Activated CD8-positive, alpha-beta T cell treated with anti-CD3 and anti-CD28 coated beads for 36 hours (primary cell): ENCODE measurements at regions not wholly inside any gene's neighbourhood (a gene's known extent, or its start where the extent isn't known, plus 50 kb on each side); places are given as distances from the start of the nearest gene placed in this dataset.
"Not testable (repeated sequence)": the region's sequence is repeated elsewhere in the genome, so short reads cannot be mapped to it uniquely, and the experiment has no call there.

Experiments used
- ATAC-seq: fragments of 200-7000 bp; cut with Tn5 transposase; one replicate; pipeline ENCODE4 v1.10.0; 2021; ENCODE audit warnings: mild to moderate bottlenecking, moderate library complexity
- CTCF ChIA-PET: fragments of 350-600 bp; sonication (Branson Sonifier 250); formaldehyde crosslinking; loops from one replicate; lab custom pipeline; 2021; ENCODE audit warnings: antibody characterized with exemption; lab: Charles Lee
- POLR2A ChIA-PET: fragments of 350-600 bp; sonication (Branson Sonifier 250); formaldehyde crosslinking; loops from one replicate; lab custom pipeline; 2021; ENCODE audit warnings: antibody characterized with exemption; lab: Charles Lee
- DNase-seq: peaks from one replicate; pipeline ENCODE4 v3.0.0-alpha.2; 2020
- H3K27ac Mint-ChIP-seq: one replicate; pipeline ENCODE4 v1.8.0; 2021; ENCODE audit warnings: mild to moderate bottlenecking, mixed read lengths
- H3K27me3 Mint-ChIP-seq: one replicate; pipeline ENCODE4 v1.8.0; 2021; ENCODE audit warnings: mixed read lengths
- H3K36me3 Mint-ChIP-seq: one replicate; pipeline ENCODE4 v1.8.0; 2021; ENCODE audit warnings: low read depth, mixed read lengths
- H3K4me1 Mint-ChIP-seq: one replicate; pipeline ENCODE4 v1.8.0; 2021; ENCODE audit warnings: low read depth, mixed read lengths
- H3K4me3 Mint-ChIP-seq: one replicate; pipeline ENCODE4 v1.8.0; 2021; ENCODE audit warnings: mild to moderate bottlenecking, moderate library complexity, mixed read lengths
- H3K9me3 Mint-ChIP-seq: one replicate; pipeline ENCODE4 v1.8.0; 2021; ENCODE audit warnings: mixed read lengths
- CTCF ChIP-seq: fragments of 200-600 bp; IDR thresholded peaks from one replicate; pipeline ENCODE4 v1.8.0; 2022; ENCODE audit warnings: antibody characterized with exemption, mild to moderate bottlenecking
- intact Hi-C: fragments of 100-400 bp; cut with micrococcal nuclease; formaldehyde crosslinking; loops from one replicate; pipeline ENCODE4 v1.10.0; 2022

DNA sequence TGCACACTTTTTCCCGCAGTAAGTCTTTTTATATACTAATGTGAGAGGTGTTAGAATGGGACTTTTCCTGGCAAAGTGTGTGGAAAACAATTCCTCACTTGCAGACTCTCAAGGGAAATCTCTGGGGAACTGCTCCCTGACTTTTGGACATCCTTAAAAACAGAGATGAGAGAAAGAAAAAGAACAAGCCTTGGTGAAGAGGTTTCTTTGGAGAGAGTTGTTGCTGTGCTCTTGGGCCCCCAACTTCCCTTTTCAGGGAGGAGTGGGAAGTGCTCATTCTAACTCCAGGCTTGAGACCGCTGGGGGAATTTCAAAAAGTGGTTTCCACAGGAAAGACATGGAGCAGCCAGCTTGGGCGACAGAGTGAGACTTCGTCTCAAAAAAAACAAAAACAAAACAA lies 142.6 kb upstream of the SPRED2 start:
- H3K9me3 Mint-ChIP-seq: no peaks in the 10 kb centered on the region
- H3K27ac Mint-ChIP-seq: no peak overlapping the region
- DNase-seq (no peak), ATAC-seq (no peak)
- TF ChIP-seq CTCF: no peak
- H3K4me3 Mint-ChIP-seq: no peak overlapping the region
- intact Hi-C loops: loop anchor here (5.0 kb wide), 2 partner anchors 308 to 513 kb away; no protein-coding TSS in a partner anchor
- CTCF ChIA-PET: interaction anchor here (2.4 kb wide), 1 partner anchor 510 kb away, joined by 8 read pairs; no protein-coding TSS in a partner anchor
- H3K36me3 Mint-ChIP-seq: no peaks in the 10 kb centered on the region
- H3K4me1 Mint-ChIP-seq: no peaks in the 10 kb centered on the region
- POLR2A ChIA-PET: no interaction called here
- peaks cover 3% of the 10 kb centered on the region for H3K27me3 Mint-ChIP-seq

DNA sequence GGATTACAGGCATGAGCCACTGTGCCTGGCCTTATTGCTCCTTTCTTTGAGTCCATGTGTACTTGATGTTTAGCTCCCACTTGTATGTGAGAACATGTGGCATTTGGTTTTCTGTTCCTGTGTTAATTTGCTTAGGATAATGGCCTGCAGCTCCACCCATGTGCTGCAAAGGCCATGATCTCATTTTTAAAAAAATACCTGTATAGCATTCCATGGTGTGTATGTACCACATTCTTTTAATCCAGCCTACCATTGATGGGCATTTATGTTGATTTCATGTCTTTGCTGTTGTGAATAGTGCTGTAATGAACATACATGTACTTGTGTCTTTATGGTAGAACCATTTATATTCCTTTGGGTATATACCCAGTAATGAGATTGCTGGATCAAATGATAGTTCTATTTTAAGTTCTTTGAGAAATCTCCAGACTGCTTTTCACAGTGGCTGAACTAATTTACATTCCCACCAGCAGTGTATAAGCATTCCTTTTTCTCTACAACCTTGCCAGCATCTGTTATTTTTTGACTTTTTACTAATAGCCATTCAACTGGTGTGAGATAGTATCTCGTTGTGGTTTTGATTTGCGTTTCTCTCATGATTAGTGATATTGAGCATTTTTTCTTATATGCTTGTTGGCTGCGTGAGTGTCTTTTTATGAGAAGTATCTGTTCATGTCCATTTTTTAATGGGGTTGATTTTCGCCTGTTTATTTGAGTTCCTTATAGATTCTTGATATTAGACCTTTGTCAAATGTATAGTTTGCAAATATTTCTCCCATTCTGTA lies 136.4 kb upstream of the SPRED2 start:
- intact Hi-C loops: loop anchor here (10.0 kb wide), 1 partner anchor 644 kb away; no protein-coding TSS in a partner anchor
- DNase-seq, H3K4me3 Mint-ChIP-seq, H3K36me3 Mint-ChIP-seq, H3K4me1 Mint-ChIP-seq, POLR2A ChIA-PET, H3K27ac Mint-ChIP-seq, ATAC-seq, H3K27me3 Mint-ChIP-seq, H3K9me3 Mint-ChIP-seq: not testable (repeated sequence)
- CTCF ChIA-PET: interaction anchor here (0.6 kb wide), 1 partner anchor 389 kb away, joined by 4 read pairs; no protein-coding TSS in a partner anchor

GRCh38 chr2:65566617-65567016 lies 134.2 kb upstream of the SPRED2 start:
- Mint-ChIP-seq H3K36me3 (no peaks in the 10 kb centered on the region), H3K4me1 (no peaks in the 10 kb centered on the region), H3K9me3 (no peaks in the 10 kb centered on the region), H3K27ac (no peak overlapping the region), H3K27me3 (peaks cover 2% of the 10 kb centered on the region), H3K4me3 (no peak overlapping the region)
- intact Hi-C loops: loop anchor here (10.0 kb wide), 1 partner anchor 642 kb away; no protein-coding TSS in a partner anchor
- CTCF ChIA-PET: interaction anchor here (0.8 to 1.2 kb wide), 3 partner anchors 380 to 398 kb away, joined by 3 to 4 read pairs (median 3); no protein-coding TSS in a partner anchor
- DNase-seq (no peak), ATAC-seq (no peak)
- POLR2A ChIA-PET: no interaction called here
- TF ChIP-seq CTCF: no peak

- H3K27me3 Mint-ChIP-seq: peaks cover 2% of the 10 kb centered on the region
- ChIA-PET CTCF (interaction anchor here (1.1 to 2.1 kb wide), 2 partner anchors 8 to 395 kb away, joined by 3 to 6 read pairs; no protein-coding TSS in a partner anchor), POLR2A (no interaction called here)
- no peak overlapping the region for H3K4me3 Mint-ChIP-seq
- ATAC-seq (no peak), DNase-seq (no peak)
- intact Hi-C loops: loop anchor here (10.0 kb wide), 1 partner anchor 641 kb away; no protein-coding TSS in a partner anchor
- no peak overlapping the region for H3K27ac Mint-ChIP-seq
- no peaks in the 10 kb centered on the region for H3K4me1 Mint-ChIP-seq
- no peaks in the 10 kb centered on the region for H3K36me3 Mint-ChIP-seq
- no peaks in the 10 kb centered on the region for H3K9me3 Mint-ChIP-seq
- TF ChIP-seq CTCF: no peak
Measured at GRCh38 chr2:65565681-65566080, 133.3 kb upstream of the SPRED2 start.

GRCh38 chr2:65564299-65564698 lies 131.9 kb upstream of the SPRED2 start:
- CTCF ChIA-PET: interaction anchor here (2.1 kb wide), 1 partner anchor 9 kb away, joined by 6 read pairs; no protein-coding TSS in a partner anchor
- POLR2A ChIA-PET: no interaction called here
- no peaks in the 10 kb centered on the region for H3K9me3 Mint-ChIP-seq
- peaks cover 2% of the 10 kb centered on the region for H3K27me3 Mint-ChIP-seq
- no peak overlapping the region for H3K4me3 Mint-ChIP-seq
- DNase-seq: no peak
- TF ChIP-seq CTCF: no peak
- no peak overlapping the region for H3K27ac Mint-ChIP-seq
- ATAC-seq: no peak
- intact Hi-C loops: loop anchor here (10.0 kb wide), 1 partner anchor 639 kb away; no protein-coding TSS in a partner anchor
- H3K36me3 Mint-ChIP-seq: no peaks in the 10 kb centered on the region
- no peaks in the 10 kb centered on the region for H3K4me1 Mint-ChIP-seq
